NCI-H1092 treated with DMSO at 0.1 percent for 48 hours (cell line): ENCODE measurements at regions not wholly inside any gene's neighbourhood (a gene's known extent, or its start where the extent isn't known, plus 50 kb on each side); places are given as distances from the start of the nearest gene placed in this dataset.

Experiments
- DNase-seq: peaks from one replicate; lab custom pipeline; 2025; lab: John Stamatoyannopoulos, UW

DNA sequence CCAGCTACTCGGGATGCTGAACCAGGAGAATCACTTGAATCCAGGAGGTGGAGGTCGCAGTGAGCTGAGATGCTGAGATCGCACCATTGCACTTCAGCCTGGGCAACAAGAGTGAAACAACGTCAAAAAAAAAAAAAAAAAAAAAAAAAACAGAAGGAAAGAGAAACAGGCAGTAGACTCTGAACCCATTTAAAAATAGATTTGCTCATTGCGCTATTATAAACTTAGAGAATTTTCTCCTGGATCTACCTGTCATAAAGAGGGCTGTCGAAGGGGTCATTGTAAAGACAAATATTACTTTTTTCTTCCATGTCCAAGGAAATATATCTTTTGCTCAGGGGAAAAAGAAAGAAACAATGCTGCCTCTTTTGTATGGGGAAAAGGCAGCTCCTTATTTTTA lies 425.0 kb upstream of the ID2 start:
- no peak for DNase-seq

DNA sequence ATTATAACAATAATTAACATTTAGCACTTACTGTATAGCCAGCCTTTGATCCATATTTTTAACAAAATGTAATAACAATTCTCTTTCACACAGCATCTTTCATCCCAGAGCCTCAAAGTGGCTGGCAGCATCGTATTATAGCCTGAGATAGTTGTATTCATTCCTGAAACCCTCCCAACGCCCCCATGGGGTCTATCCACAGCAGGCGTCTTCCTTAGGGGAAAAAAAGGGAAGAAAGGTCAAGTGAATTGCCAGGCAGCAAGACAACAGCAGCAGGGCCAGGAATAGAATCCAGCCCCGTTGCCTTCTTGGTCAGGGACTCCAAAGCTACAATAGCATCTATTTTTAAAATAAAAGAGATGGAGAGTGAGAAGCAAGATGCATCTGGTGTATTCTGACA lies 424.4 kb upstream of the ID2 start:
- no peak for DNase-seq

DNA sequence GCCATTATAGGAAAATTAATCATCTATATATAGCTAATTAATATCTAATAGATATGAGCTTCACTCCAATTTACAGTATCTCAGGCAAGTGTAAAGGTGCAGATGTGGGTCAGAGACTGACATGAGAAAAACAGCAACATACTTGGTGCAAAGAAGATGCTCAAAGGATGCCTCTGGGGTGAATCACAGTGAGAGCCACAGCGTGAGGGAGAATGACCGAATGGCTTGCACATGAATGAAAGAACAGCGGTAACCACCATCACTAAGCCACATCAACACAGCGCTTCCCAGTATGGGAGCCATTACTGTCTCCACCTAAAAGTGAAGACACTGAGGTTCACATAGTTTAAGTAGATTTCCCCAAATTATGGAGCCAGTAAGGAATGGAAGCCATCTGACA lies 423.4 kb upstream of the ID2 start:
- no peak for DNase-seq

DNA sequence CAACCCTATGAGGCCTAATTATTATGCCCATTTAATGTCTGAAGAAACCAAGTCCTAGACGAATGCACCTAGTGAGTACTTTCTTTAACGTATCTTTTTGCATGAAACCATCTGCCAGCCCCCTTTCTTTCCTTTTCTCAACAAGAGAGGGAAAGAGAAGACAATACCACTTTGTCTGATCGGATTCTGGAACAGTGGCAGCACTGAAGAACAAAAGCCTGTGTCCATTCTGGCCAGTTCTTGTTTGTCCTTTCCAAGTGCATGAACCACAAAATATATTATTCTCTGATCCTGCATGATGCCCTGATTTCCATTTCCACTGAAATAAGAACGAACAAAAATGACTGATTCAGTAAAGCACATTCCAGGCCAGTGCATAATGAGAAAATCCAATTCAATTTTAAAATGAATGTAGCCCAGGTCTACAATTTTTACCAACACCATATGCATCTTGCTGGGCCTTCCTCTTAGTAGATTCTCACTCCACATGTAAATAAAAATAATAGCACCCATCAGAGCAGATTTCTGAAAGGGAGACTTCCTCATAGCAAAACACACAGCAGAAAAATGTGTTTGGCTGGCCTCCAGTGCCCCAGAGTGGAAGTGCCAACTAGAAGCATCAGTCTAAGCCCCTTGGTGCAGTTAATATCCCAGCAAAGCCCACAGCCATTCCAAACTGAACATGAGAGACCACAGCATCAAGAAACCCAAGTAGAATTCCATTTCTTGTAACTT lies 422.6 kb upstream of the ID2 start:
- DNase-seq, result no peak

DNA sequence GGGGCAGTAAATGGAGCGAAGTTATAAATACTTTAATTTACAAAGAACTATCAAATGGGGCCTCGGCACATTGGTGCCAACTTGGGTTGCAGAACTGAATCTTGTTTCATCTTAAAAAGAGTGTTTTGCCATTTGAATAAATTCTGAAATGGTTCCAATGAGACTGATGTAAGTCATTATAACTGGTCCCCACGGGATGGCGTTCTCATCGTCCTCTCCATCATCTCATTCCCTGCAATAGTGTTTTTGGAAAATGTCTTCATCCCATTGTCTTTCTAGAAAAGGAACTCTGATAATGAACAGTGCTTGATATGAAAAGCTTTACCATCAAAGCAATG lies 422.0 kb upstream of the ID2 start:
- no peak for DNase-seq

GRCh38 chr2:8260213-8260612 lies 421.6 kb upstream of the ID2 start:
- DNase-seq, result no peak

DNA sequence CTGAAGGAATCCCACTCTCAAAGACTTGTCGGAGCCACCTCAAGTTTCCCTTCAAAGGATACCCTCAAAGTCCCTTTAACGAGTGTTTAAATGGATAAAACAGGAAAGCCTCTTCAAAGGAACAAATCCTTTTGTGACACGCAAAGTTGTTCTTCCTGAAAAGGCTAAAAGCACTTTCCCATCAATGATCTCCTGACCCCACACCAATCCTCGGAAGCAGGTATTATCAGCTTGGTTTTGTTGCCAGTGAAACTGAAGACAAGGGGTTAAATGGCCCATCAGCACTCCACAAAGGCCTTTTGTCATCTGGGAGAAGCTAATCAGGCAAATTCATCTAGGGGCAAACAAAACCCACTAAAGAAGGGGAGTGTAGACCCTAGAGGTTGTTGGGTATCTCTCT lies 418.0 kb upstream of the ID2 start:
- DNase-seq, result no peak

DNA sequence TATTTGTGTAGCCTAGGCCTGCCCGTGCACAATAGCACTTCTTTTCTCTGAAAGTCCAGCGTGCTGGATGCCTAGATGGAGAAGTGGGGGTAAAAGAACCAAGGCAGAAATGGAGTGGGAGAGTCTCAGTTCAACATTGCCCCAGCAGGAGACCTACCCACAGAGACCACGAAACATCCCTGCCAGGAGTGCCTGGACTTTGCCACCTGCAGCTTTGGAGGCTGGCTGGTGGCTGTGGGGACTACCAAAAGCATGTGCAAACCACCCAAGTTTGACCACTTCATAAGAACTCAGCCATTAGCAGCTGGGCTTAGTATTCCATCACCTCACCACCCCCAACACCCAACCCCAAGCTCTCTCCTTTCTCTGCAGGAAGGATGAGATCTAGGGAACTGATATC lies 416.9 kb upstream of the ID2 start:
- DNase-seq, result no peak

GRCh38 chr2:8265476-8266226 lies 416.2 kb upstream of the ID2 start:
- DNase-seq, result no peak

DNA sequence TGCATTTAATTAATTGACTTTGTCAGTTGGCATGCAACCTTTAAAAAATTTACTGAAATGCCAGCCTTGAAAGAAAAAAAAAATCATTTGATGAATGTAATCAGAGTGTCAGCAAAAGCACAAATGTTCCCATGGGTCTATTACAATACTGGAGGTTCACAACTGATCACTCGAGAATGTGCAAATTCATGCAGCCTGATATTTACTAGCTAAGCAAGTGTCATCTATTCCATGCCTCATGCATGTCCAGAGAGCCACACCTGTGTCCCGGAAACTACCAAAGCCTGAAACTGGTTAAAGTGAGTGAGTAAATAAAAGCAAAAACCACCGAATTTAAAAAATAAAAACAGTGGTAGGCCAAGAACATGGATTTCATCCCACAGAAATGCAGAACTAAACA lies 415.3 kb upstream of the ID2 start:
- DNase-seq, result no peak

DNA sequence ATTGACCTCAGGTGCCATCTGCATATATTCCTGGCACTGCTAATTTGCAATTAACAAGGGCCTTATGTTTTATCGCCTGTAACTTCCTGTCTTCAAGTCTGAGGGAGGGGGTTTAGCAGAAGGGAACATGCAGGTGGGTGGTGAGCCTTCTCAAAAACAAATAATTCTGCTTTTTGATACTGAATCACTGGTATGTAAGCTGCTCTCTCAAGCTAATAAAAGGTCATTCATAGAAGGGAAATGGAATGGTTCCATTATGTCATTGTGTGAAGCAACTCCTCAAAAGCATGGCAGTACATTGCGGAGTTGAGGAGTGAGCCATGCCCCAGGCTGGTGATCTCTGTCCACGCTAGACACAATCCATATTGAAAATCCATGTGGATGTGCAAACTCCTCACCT lies 414.8 kb upstream of the ID2 start:
- DNase-seq, result no peak

- DNase-seq, result no peak
Observed at GRCh38 chr2:8267721-8268120, 414.1 kb upstream of the ID2 start.

GRCh38 chr2:8268172-8268783 lies 413.6 kb upstream of the ID2 start:
- no peak for DNase-seq

DNA sequence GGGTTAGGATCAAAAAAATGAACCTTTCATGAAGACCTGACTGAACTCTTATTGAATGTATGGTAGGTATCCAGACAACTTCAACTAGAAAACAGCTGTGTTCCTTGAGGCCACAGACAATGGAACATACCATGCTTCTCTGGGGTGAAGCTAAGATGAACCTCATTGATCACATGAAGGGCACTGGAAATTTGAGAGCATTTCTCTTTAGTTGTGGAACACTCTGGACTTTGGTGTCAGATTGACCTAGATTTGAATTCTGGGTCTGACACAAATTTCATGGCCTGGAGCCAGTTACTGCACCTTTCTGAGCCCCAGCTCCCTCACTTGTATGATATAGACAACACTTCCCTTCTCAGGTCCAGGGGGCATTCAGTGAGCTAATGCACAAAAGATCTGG lies 411.2 kb upstream of the ID2 start:
- no peak for DNase-seq

DNA sequence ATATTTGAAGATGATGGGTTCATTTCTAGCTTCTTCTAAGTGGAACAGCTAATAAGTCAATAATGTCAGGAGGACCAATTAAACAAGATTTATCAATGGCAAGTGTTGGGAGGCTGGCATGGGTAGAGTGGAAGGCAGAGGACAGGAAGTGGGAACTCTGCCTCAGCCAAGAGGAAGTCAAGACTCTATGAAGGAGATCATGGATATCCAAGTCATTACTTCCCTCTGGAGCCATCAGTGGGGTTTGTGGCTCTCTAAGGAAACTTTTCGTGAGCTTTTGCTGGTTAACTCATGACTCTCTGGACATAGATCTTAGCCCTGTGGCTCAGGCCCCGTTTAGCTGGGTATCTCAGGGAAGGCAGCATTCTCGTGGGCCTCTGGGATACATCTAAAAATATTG lies 410.4 kb upstream of the ID2 start:
- DNase-seq, result no peak

- DNase-seq, result no peak
Observed at GRCh38 chr2:8276026-8276425, 405.8 kb upstream of the ID2 start.

DNA sequence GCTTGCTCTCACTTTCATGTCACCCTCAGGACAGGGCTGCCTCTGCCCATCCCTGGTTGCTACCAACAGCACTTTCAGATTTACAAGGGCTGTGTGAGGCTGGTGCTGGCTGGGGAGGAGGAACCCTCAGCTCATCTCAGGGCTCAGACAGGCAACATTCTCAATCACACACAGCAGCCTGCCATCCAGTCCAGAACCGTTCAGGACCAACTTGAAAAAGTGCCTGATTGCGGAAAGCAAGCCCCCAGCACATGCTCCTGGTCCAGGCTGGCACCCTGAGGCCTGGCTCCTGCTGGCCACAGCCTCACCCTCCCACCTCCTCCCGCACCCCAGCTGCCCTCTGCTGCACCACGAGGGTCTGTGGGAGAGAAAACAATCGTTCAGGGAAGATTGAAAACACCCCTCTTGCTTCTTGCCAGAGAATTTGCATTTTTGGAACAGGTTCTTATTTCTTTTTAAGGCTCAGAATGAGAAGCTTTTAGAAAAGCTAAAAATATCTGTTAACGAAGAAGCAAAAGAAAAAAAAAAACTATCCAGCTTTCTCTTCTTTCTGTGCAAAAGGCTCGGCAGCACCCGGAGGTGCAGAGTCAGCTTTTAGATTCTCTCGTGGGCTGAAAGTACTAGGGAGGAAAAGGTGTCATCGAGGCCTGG lies 403.8 kb upstream of the ID2 start:
- no peak for DNase-seq

DNA sequence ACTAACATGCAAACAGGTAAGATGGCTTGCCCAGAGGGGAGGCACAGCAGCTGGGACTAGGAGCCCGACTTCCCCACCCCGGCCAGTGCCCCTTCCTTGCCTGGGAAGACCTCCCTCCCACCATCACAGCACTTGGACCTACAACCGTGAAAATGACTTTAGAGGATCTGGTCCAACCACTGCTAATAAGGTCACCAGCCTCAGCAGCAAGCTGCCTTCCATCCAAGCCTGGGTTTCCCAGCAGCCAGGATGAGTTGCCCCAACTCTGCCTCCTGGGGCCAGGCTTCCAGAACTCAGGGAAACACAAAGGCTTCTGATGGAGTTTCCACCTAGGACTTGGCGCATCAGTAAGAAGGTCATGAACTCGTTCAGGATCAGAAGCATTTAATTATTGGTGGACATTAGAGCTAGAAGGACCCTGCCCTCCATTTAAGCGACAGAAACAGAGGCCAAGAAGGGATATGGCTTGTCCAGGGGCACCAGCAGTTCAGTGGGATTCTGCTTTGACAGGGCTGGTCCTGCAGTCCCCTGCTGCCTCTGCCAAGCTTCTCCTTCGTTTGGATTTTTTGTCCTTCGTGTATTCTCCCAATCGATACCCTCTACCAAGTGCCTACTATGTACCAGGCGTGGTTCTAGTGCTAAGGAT lies 403.0 kb upstream of the ID2 start:
- DNase-seq, result no peak

- DNase-seq, result no peak
Observed at GRCh38 chr2:8279506-8279905, 402.4 kb upstream of the ID2 start.

DNA sequence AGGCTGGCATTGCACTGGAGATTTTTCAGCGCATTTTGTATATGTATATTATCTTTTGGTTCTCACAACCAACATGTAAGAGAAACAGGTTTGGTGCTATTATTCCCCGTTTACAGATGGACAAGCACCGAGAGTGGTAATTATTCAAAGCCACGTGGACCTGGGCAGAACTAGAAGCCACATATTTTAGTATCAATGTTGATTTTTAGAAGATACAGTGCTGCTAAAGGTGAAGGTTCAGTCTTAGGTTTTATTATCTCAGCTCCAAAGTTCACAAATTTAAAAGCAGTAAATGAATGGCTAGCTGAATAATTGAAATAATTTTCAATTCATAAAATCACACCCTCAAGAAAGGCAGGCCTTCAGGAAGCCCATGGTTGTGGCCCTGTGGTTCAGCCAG lies 400.6 kb upstream of the ID2 start:
- DNase-seq, result no peak

GRCh38 chr2:8281950-8282857 lies 399.7 kb upstream of the ID2 start:
- DNase-seq, result no peak

GRCh38 chr2:8282858-8283252 lies 399.0 kb upstream of the ID2 start:
- DNase-seq, result no peak
